ENCODE measurements at regions not wholly inside any gene's neighbourhood (a gene's known extent, or its start where the extent isn't known, plus 50 kb on each side); places are given as distances from the start of the nearest gene placed in this dataset.

GRCh38 chr1:5436808-5437207 lies 555.4 kb downstream of the NPHP4 start:
- H3K27ac Mint-ChIP-seq, result no peak overlapping the region
- no peak overlapping the region for H3K4me3 Mint-ChIP-seq
- DNase-seq (ENCODE audit: low spot score), result no peak
- H3K36me3 Mint-ChIP-seq (ENCODE audit: low read depth), result no peaks in the 10 kb centered on the region
- H3K9me3 Mint-ChIP-seq, result peaks cover 6% of the 10 kb centered on the region
- no peaks in the 10 kb centered on the region for H3K27me3 Mint-ChIP-seq (ENCODE audit: low read depth)
- H3K4me1 Mint-ChIP-seq (ENCODE audit: low read depth), result no peaks in the 10 kb centered on the region

DNA sequence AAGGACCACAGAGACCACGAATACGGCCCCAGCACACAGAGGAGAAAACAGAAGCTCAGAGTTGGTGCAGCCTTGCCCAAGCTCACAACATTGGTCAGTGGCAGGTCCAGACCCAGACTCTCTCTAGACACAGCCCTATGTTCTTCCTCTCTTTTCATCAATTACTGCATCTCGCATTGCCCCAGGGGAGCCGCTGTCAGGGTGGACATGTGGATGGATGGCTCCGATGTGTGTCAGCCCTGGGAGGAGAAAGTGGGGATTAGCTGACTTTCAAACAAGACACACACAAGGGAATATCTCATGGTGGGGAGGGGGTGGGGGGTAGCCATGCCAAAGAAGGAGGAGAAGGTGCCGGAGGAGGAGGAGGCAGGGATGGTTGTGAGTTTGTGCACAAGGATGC lies 556.8 kb downstream of the NPHP4 start:
- Mint-ChIP-seq H3K4me1 (ENCODE audit: low read depth) (no peaks in the 10 kb centered on the region), H3K4me3 (no peak overlapping the region), H3K9me3 (peaks cover 6% of the 10 kb centered on the region), H3K36me3 (ENCODE audit: low read depth) (no peaks in the 10 kb centered on the region), H3K27me3 (ENCODE audit: low read depth) (no peaks in the 10 kb centered on the region), H3K27ac (no peak overlapping the region)
- no peak for DNase-seq (ENCODE audit: low spot score)

GRCh38 chr1:5432436-5432835 lies 559.8 kb downstream of the NPHP4 start:
- Mint-ChIP-seq H3K27ac (no peak overlapping the region), H3K27me3 (ENCODE audit: low read depth) (peaks cover 3% of the 10 kb centered on the region), H3K4me1 (ENCODE audit: low read depth) (no peaks in the 10 kb centered on the region)

DNA sequence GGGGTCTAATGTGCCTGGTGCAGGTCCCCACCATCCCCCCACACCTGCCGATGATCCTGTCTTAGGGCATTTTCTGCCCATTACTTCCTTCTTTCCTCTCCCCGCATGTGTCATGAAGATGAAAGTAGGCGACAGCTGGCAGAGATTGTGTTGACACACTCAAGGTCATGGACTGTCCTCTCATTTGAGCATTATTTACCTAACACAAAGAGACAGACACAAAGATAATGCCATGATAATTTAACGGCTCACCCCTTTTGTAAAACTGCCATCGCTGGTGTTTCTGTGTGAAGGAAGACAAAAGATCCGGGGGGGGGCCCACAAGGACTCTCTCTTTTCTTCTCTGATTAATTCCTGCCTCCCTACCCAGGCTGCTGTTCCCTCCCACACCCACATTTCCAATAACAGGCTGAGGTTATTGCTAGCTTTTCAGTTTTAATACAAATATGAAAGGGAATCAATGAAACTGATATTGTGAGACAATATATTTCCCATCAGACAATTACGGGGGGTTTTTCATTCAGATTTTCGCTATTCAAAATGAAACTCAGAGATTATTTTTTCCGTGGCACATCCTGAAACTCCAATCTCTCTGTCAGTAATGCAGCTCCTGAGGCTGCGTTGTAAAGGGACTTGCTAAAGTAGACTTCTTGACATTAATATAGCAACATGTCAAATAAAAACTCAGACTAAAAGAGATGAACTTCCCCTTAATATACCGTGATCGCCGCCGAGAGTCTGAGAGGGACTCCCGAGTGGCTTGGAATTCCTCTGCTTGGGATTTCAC lies 561.1 kb downstream of the NPHP4 start:
- Mint-ChIP-seq H3K36me3 (ENCODE audit: low read depth) (no peaks in the 10 kb centered on the region), H3K4me3 (no peak overlapping the region), H3K27ac (no peak overlapping the region), H3K9me3 (no peaks in the 10 kb centered on the region), H3K27me3 (ENCODE audit: low read depth) (peaks cover 5% of the 10 kb centered on the region), H3K4me1 (ENCODE audit: low read depth) (no peaks in the 10 kb centered on the region)
- no peak for DNase-seq (ENCODE audit: low spot score)

More at GRCh38 chr1:5432436-5432835, 559.8 kb downstream of the NPHP4 start:
- Mint-ChIP-seq H3K9me3 (peaks cover 2% of the 10 kb centered on the region), H3K36me3 (ENCODE audit: low read depth) (no peaks in the 10 kb centered on the region), H3K4me3 (no peak overlapping the region)
- DNase-seq (ENCODE audit: low spot score), result no peak

DNA sequence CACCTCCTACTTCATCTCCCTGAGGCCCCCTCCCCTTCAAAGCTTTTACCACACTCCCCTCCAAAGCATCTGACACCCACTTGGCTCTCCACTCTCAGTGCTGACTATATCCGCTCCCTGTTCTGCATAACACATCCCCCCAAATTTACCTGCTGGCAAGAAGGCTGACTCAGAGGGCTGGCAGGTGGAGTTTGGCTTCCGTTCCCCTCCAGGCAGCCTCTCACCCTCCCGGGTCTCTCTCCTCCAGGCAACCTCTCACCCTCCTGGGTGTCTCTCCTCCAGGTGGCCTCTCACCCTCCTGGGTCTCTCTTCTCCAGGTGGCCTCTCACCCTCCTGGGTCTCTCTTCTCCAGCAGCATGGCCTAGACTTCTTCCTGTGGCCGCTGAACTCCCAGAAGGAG lies 562.1 kb downstream of the NPHP4 start:
- Mint-ChIP-seq H3K27me3 (ENCODE audit: low read depth) (peaks cover 12% of the 10 kb centered on the region), H3K4me1 (ENCODE audit: low read depth) (peaks cover under 1% of the 10 kb centered on the region), H3K4me3 (no peak overlapping the region), H3K36me3 (ENCODE audit: low read depth) (no peaks in the 10 kb centered on the region), H3K9me3 (no peaks in the 10 kb centered on the region), H3K27ac (no peak overlapping the region)
- no peak for DNase-seq (ENCODE audit: low spot score)

GRCh38 chr1:5428351-5428750 lies 563.9 kb downstream of the NPHP4 start:
- H3K36me3 Mint-ChIP-seq (ENCODE audit: low read depth), result no peaks in the 10 kb centered on the region
- peaks cover 22% of the 10 kb centered on the region for H3K27me3 Mint-ChIP-seq (ENCODE audit: low read depth)
- no peak overlapping the region for H3K4me3 Mint-ChIP-seq
- peaks cover 4% of the 10 kb centered on the region for H3K4me1 Mint-ChIP-seq (ENCODE audit: low read depth)
- no peak for DNase-seq (ENCODE audit: low spot score)
- H3K9me3 Mint-ChIP-seq, result no peaks in the 10 kb centered on the region
- no peak overlapping the region for H3K27ac Mint-ChIP-seq

GRCh38 chr1:5427026-5427613 lies 565.1 kb downstream of the NPHP4 start:
- Mint-ChIP-seq H3K27ac (no peak overlapping the region), H3K4me1 (ENCODE audit: low read depth) (peaks cover 13% of the 10 kb centered on the region), H3K9me3 (no peaks in the 10 kb centered on the region), H3K36me3 (ENCODE audit: low read depth) (no peaks in the 10 kb centered on the region), H3K27me3 (ENCODE audit: low read depth) (peaks cover 26% of the 10 kb centered on the region), H3K4me3 (no peak overlapping the region)
- DNase-seq (ENCODE audit: low spot score), result no peak

- no peak for DNase-seq (ENCODE audit: low spot score)
- Mint-ChIP-seq H3K27me3 (ENCODE audit: low read depth) (peaks cover 36% of the 10 kb centered on the region), H3K27ac (no peak overlapping the region)
These were observed 567.2 kb downstream of the NPHP4 start for GRCh38 chr1:5424802-5425703.

DNA sequence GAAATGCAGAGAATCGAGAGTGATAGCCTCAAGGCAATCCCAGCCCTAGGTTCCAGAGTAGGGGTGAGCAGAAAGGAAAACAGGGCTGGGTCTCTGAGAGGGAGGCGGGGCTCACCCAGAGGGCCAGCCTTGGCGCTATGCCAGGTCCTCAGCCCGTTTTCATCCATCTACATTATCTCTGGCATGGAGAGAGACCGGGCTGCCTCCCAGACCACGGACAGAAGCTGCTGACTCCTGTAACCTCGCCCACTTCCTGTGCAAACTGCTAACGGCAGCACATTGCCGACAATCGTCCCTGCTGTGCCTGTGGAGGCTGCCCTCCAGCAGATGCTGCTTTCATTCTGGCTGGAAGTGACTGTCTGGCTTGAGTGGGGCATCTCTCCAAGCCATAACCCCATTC lies 569.1 kb downstream of the NPHP4 start:
- H3K27ac Mint-ChIP-seq, result peak overlapping the region; percentile 57
- H3K9me3 Mint-ChIP-seq, result no peaks in the 10 kb centered on the region
- peaks cover 17% of the 10 kb centered on the region for H3K4me1 Mint-ChIP-seq (ENCODE audit: low read depth)
- H3K4me3 Mint-ChIP-seq, result peak overlapping the region; percentile 71
- peaks cover 34% of the 10 kb centered on the region for H3K27me3 Mint-ChIP-seq (ENCODE audit: low read depth)
- H3K36me3 Mint-ChIP-seq (ENCODE audit: low read depth), result no peaks in the 10 kb centered on the region
- DNase-seq (ENCODE audit: low spot score), result peak; percentile 5

More at GRCh38 chr1:5424802-5425703, 567.2 kb downstream of the NPHP4 start:
- Mint-ChIP-seq H3K4me1 (ENCODE audit: low read depth) (peaks cover 17% of the 10 kb centered on the region), H3K36me3 (ENCODE audit: low read depth) (no peaks in the 10 kb centered on the region), H3K9me3 (no peaks in the 10 kb centered on the region), H3K4me3 (no peak overlapping the region)

DNA sequence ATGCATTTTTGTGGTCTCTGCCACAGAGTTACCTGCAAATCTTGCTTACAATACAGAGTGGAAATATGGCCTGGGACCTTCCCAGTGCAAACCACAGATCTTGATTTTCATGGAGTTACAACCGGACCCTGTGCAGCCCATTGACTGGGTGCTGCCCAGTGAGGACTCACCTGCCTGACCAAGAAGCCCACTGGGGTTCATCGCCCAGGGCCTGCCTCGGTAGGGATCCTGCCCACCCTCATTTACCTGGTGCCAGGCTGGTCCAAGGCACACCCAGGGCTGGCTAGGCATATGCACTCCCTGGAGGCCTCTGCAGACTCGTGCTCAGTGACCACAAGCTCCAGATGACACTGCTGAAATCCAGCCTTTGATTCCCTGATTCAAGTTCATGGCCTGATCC lies 572.7 kb downstream of the NPHP4 start:
- no peak for DNase-seq (ENCODE audit: low spot score)
- peaks cover 16% of the 10 kb centered on the region for H3K4me1 Mint-ChIP-seq (ENCODE audit: low read depth)
- no peak overlapping the region for H3K4me3 Mint-ChIP-seq
- no peak overlapping the region for H3K27ac Mint-ChIP-seq
- no peaks in the 10 kb centered on the region for H3K9me3 Mint-ChIP-seq
- peaks cover 17% of the 10 kb centered on the region for H3K27me3 Mint-ChIP-seq (ENCODE audit: low read depth)
- H3K36me3 Mint-ChIP-seq (ENCODE audit: low read depth), result no peaks in the 10 kb centered on the region

DNA sequence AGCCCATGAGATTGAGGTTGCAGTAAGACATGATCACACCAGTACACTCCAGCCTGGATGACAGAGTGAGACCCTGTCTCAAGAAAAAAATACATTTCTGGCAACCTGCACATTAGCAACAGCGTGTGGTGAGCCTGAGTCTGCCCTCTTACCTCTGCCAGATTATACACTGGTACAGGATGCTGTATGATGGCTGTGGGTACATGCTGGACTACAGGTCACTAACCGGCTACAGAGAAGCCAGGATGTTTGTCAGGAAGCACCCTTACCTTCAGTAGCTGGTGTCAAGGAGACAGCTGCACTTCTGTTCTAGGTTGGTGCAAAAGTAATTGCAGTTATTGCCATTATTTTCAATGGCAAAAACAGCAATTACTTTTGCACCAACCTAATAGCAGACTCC lies 575.7 kb downstream of the NPHP4 start:
- no peak overlapping the region for H3K4me3 Mint-ChIP-seq
- peaks cover 6% of the 10 kb centered on the region for H3K27me3 Mint-ChIP-seq (ENCODE audit: low read depth)
- no peaks in the 10 kb centered on the region for H3K9me3 Mint-ChIP-seq
- no peak for DNase-seq (ENCODE audit: low spot score)
- no peak overlapping the region for H3K27ac Mint-ChIP-seq
- H3K36me3 Mint-ChIP-seq (ENCODE audit: low read depth), result no peaks in the 10 kb centered on the region
- no peaks in the 10 kb centered on the region for H3K4me1 Mint-ChIP-seq (ENCODE audit: low read depth)

- Mint-ChIP-seq H3K36me3 (ENCODE audit: low read depth) (no peaks in the 10 kb centered on the region), H3K4me1 (ENCODE audit: low read depth) (no peaks in the 10 kb centered on the region), H3K4me3 (no peak overlapping the region), H3K27me3 (ENCODE audit: low read depth) (no peaks in the 10 kb centered on the region), H3K27ac (no peak overlapping the region), H3K9me3 (no peaks in the 10 kb centered on the region)
- no peak for DNase-seq (ENCODE audit: low spot score)
These were observed 576.6 kb downstream of the NPHP4 start for GRCh38 chr1:5415606-5416005.

GRCh38 chr1:5410652-5411051 lies 581.6 kb downstream of the NPHP4 start:
- no peaks in the 10 kb centered on the region for H3K36me3 Mint-ChIP-seq (ENCODE audit: low read depth)
- no peak for DNase-seq (ENCODE audit: low spot score)
- H3K27ac Mint-ChIP-seq, result no peak overlapping the region
- H3K27me3 Mint-ChIP-seq (ENCODE audit: low read depth), result no peaks in the 10 kb centered on the region
- H3K9me3 Mint-ChIP-seq, result peaks cover 8% of the 10 kb centered on the region
- H3K4me1 Mint-ChIP-seq (ENCODE audit: low read depth), result no peaks in the 10 kb centered on the region
- no peak overlapping the region for H3K4me3 Mint-ChIP-seq

DNA sequence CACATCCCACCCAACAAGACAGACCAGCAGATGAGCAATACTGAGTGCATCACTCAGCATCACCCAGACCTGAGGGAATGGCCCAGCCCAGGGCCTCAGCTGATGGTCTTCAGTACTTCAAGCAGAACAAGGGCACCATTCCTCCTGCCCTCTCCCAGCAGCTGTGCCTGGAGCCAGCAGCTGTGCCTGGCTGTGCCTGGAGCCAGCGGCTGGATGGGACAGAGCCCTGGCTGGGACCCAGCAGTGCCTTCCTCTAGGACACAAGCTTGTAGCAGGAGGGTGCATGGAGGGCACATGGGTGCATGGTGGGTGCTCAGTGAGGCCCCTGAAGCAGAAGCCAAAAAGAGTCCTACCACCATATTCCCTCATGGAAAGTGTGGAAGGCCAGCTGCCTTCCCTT lies 583.8 kb downstream of the NPHP4 start:
- DNase-seq (ENCODE audit: low spot score), result no peak
- H3K9me3 Mint-ChIP-seq, result peaks cover 8% of the 10 kb centered on the region
- H3K36me3 Mint-ChIP-seq (ENCODE audit: low read depth), result no peaks in the 10 kb centered on the region
- H3K4me1 Mint-ChIP-seq (ENCODE audit: low read depth), result no peaks in the 10 kb centered on the region
- no peak overlapping the region for H3K4me3 Mint-ChIP-seq
- H3K27ac Mint-ChIP-seq, result no peak overlapping the region
- no peaks in the 10 kb centered on the region for H3K27me3 Mint-ChIP-seq (ENCODE audit: low read depth)

Measured in T-helper 2 cell treated with Interferon-gamma antibody and Interleukin-4, amounts not matched to agents 5 μg/mL and 100 μg/mL, for 36 hours (primary cell).